Stimulated activated CD4-positive, alpha-beta T cell treated with anti-CD3 and anti-CD28 coated beads, Interleukin-2, amount 100 ng/mL, for 48 hours (primary cell): ENCODE measurements at regions not wholly inside any gene's neighbourhood (a gene's known extent, or its start where the extent isn't known, plus 50 kb on each side); places are given as distances from the start of the nearest gene placed in this dataset.
A peak's percentile ranks its signal among the peaks of the same experiment; 100 is the strongest.
"Not testable (repeated sequence)": the region's sequence is repeated elsewhere in the genome, so short reads cannot be mapped to it uniquely, and the experiment has no call there.

Experiments used
- DNase-seq, 2 donors: peaks; one replicate each; pipeline ENCODE4 v3.0.0-alpha.2; 2020

DNA sequence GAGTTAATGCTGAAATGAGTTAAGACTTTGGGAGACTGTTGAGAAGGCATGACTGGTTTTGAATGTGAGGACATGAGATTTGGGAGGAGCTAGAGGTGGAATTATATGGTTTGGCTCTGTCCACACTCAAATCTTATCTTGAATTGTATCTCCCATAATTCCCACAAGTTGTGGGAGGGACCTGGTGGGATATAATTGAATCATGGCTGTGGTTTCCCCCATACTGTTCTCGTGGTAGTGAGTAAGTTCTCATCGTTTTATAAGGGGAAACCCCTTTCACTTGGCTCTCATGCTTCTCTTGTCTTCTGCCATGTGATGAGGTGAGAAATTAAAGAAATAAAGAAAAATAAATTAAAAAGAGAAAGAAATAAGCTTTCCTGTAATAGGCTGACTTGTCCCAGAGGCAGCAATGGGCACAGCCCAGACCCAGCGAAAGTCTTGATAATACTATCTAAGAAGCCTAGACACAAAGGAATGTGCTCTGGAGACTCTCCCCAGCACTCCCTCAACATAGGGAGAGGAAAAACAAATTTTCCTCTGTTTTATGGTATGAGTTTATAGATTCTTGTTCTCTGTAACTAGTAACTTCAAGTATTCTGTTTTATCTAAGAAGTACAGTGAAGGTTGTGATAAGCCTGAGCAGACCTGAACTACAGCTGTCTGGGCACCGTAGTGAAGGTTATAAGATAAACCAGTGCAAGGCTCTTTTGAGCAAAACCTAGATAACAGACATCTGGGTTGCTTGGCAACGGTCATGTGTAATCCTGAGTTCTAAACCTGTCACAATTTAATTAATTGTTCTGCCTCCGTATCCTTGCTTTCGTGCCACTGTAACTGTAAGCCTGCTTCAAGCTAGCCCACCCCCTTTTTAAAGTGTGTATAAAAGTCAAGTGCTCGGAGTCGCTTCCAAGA, 88.9 kb upstream of the ECI2 start:
- no peak for DNase-seq

DNA sequence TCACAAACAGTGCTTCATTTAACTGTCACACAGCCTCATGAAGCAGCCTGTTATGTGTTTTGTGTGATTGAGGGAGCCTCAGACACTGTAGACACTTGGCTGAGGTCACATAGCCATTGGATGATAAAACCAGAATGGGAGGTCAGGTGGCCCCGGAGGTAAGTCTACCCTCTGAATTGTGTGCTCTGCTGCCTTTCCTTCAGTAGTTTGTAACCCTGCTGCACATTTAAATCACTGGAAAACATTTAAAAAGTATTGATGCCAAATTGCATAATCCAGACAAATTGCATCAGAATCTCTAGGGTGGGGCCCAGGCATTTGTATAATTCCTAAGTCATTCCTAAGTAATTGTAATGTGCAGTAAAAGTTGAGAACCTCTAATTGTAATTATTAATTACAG, 85.2 kb upstream of the ECI2 start:
- no peak for DNase-seq

GRCh38 chr6:4218619-4219317, 83.4 kb upstream of the ECI2 start:
- not testable (repeated sequence) for DNase-seq

DNA sequence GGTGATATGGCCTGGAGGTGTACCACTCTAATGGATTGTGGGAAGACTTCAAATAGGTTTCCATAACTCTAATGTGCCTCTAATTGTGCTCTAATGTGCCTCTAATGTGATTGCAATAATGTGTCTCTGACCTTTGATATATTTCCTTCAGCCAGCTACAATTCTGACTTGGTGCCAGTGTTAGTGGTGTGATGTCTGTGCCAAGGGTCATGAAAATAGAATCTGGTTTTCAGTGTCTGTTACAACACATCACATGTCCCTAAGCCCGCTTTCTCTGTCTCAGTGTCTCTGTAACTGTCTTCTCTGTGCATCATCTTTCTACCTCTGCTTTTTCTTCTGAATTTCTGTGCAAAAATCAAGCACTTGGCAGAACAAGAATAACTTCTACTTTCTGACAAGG, 77.2 kb upstream of the ECI2 start:
- DNase-seq = no peak

- peak; percentile 59 to 60 for DNase-seq
These were observed 75.4 kb upstream of the ECI2 start for GRCh38 chr6:4210629-4211419.

DNA sequence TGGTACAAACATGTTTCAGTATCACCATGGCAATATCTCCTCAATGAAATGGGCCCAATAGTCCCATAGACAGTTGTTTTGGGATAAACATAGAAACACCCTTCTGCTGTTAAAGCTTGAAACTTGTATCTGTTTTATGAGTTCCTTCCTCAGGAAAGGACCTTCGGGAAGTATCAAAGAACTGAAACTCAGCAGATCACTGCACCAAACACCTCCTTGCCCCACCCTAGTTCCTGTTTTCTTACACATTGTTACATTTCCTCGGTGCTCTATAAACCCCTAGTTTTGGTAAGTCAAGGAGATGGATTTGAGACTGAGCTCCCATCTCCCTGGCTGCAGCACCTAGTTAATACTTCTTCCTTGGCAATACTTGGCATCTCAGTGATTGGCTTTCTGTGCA, 73.8 kb upstream of the ECI2 start:
- DNase-seq = no peak

GRCh38 chr6:4208158-4208557, 72.8 kb upstream of the ECI2 start:
- DNase-seq = no peak

DNA sequence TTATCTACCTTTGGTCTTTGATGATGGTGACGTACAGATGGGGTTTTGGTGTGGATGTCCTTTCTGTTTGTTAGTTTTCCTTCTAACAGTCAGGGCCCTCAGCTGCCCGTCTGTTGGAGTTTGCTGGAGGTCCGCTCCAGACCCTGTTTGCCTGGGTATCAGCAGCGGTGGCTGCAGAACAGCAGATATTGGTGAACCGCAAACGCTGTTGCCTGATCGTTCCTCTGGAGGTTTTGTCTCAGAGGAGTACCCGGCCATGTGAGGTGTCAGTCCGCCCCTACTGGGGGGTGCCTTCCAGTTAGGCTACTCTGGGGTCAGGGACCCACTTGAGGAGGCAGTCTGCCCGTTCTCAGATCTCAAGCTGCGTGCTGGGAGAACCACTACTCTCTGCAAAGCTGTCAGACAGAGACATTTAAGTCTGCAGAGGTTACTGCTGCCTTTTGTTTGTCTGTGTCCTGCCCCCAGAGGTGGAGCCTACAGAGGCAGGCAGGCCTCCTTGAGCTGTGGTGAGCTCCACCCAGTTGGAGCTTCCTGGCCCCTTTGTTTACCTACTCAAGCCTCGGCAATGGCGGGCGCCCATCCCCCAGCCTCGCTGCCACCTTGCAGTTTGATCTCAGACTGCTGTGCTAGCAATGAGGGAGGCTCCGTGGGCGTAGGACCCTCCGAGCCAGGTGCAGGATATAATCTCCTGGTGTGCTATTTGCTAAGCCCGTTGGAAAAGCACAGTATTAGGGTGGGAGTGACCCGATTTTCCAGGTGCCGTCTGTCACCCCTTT, 68.5 kb upstream of the ECI2 start:
- not testable (repeated sequence) for DNase-seq

DNA sequence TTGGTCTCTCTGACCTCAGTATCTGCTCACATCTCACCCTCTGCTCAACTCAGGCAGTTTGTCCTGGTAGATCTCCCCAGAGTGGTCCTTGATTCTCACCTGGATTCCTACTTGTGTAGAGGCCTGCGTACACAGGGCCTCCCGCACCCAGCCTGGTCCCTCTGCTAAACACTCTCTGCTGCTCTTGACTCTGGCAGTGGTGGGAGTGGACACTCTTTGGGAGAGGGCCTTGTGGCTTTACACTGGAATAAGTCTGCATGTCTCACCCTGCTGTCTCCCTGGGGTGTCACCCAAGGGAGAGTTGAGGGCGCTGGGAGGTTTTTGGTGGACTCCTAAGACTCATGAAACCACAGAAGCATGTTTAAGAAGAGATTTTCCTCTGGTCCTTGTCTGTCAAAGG, 57.3 kb upstream of the ECI2 start:
- DNase-seq = no peak

DNA sequence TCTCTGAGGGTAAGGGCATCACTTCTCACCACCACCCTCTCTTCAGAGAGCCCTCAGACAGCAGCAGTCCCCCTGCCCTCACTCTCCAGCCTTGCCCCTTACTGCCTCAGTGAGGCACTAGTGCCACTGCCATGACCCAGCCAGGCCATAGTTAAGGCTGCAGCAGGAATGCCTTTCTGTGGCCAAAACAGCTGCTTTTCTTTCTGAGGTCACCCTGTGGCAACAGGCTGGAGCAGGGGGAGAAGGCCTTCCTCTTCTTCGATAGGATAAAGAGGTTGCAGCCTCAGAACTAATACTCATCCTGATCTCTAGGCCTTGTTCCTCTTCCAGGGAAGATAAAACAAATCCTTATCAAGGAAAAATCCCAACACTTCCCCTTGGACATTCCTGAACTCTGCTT, 56.8 kb upstream of the ECI2 start:
- no peak for DNase-seq

- DNase-seq = no peak
These were observed 55.9 kb upstream of the ECI2 start for GRCh38 chr6:4191271-4191721.

GRCh38 chr6:4189249-4189648, 53.9 kb upstream of the ECI2 start:
- DNase-seq = no peak

- no peak for DNase-seq
These were observed 53.4 kb upstream of the ECI2 start for GRCh38 chr6:4188801-4189200.

DNA sequence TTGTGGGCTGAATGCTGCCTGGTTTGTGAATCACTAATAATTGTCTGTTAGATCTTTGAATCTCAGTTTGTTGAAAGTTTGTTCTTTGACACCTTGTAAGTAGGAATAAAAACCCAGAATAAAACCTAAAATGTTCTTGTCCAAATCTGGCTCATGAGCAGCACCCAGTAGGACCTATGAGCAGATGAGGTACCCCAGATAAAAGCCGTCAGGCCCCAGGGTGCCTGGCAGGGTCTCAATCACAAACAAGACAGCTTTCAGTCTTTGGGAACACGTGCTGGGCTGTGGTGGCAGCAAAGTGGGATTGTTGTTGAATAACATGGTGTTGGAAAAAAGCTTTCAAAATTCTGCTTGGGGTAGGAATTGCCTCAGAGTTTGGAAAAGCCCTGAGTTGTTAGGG, 52.1 kb upstream of the ECI2 start:
- DNase-seq = no peak

- no peak for DNase-seq
These were observed 51.0 kb upstream of the ECI2 start for GRCh38 chr6:4186385-4186784.

GRCh38 chr6:4185846-4186245, 50.5 kb upstream of the ECI2 start:
- DNase-seq = no peak

DNA sequence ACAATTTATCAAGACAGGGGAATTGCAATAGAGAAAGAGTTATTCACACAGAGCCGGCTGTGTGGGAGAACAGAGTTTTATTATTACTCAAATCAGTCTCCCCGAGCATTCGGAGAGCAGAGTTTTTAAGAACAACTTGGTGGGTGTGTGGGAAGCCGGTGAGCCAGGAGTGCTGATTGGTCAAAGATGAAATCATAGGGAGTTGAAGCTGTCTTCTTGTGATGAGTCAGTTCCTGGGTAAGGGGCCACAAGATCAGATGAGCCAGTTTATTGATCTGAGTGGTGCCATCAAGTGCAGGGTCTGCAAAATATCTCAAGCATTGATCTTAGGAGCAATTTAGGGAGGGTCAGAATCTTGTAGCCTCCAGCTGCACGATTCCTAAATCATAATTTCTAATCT, 50.0 kb upstream of the ECI2 start:
- peak; percentile 38 to 41 for DNase-seq
